ENCODE measurements at regions not wholly inside any gene's neighbourhood (a gene's known extent, or its start where the extent isn't known, plus 50 kb on each side); places are given as distances from the start of the nearest gene placed in this dataset.

GRCh38 chr16:24414534-24414933 lies 124.8 kb upstream of the RBBP6 start:
- intact Hi-C loops (cut with DNase I), result loop anchor here in 1 of 2 donors (10.0 kb wide), 1 partner anchor 60 kb away; no protein-coding TSS in a partner anchor
- no peak for DNase-seq
- H3K4me3 ChIP-seq (ENCODE audit: low read length in 2 of 2), result no peak overlapping the region

GRCh38 chr16:24418733-24419132 lies 120.6 kb upstream of the RBBP6 start:
- Histone ChIP-seq H3K4me3 (ENCODE audit: low read length in 2 of 2) (no peak overlapping the region), H3K9me3 (ENCODE audit: control insufficient read depth, low read length) (peaks cover 2% of the 10 kb centered on the region), H3K27me3 (ENCODE audit: control insufficient read depth in 1 of 2, insufficient read depth in 2 of 2, low read length in 1 of 2) (peaks cover 0 to 1% of the 10 kb centered on the region in 2 donors), H3K4me1 (ENCODE audit: control insufficient read depth in 1 of 2, insufficient read depth in 2 of 2, low read length in 2 of 2) (no peaks in the 10 kb centered on the region), H3K36me3 (ENCODE audit: control insufficient read depth in 1 of 2, insufficient read depth in 2 of 2, low read length in 1 of 2) (no peaks in the 10 kb centered on the region), H3K27ac (ENCODE audit: low read depth in 1 of 2, low read length in 2 of 2) (no peak overlapping the region)
- intact Hi-C loops (cut with DNase I), result loop anchor here in 1 of 2 donors (10.0 kb wide), 1 partner anchor 64 kb away; no protein-coding TSS in a partner anchor
- DNase-seq (no peak), ATAC-seq (ENCODE audit: low FRiP score) (no peak)
- WGBS, 2 donors, result 58 to 60% methylated on average over 3 of the region's 3 CpGs

More at GRCh38 chr16:24414534-24414933, 124.8 kb upstream of the RBBP6 start:
- Histone ChIP-seq H3K27ac (ENCODE audit: low read depth in 1 of 2, low read length in 2 of 2) (no peak overlapping the region), H3K27me3 (ENCODE audit: control insufficient read depth in 1 of 2, insufficient read depth in 2 of 2, low read length in 1 of 2) (peaks cover 0 to 1% of the 10 kb centered on the region in 2 donors), H3K9me3 (ENCODE audit: control insufficient read depth, low read length) (peaks cover 2% of the 10 kb centered on the region), H3K36me3 (ENCODE audit: control insufficient read depth in 1 of 2, insufficient read depth in 2 of 2, low read length in 1 of 2) (no peaks in the 10 kb centered on the region), H3K4me1 (ENCODE audit: control insufficient read depth in 1 of 2, insufficient read depth in 2 of 2, low read length in 2 of 2) (no peaks in the 10 kb centered on the region)
- no peak for ATAC-seq (ENCODE audit: low FRiP score)
- WGBS, 2 donors, result 66 to 84% methylated on average over 3 of the region's 3 CpGs

GRCh38 chr16:24423312-24423711 lies 116.1 kb upstream of the RBBP6 start:
- H3K27me3 ChIP-seq (ENCODE audit: control insufficient read depth in 1 of 2, insufficient read depth in 2 of 2, low read length in 1 of 2), result peaks cover 0 to 1% of the 10 kb centered on the region in 2 donors
- WGBS, 2 donors, result 88 to 89% methylated on average over 4 of the region's 4 CpGs
- H3K9me3 ChIP-seq (ENCODE audit: control insufficient read depth, low read length), result no peaks in the 10 kb centered on the region
- no peaks in the 10 kb centered on the region for H3K36me3 ChIP-seq (ENCODE audit: control insufficient read depth in 1 of 2, insufficient read depth in 2 of 2, low read length in 1 of 2)
- ATAC-seq (ENCODE audit: low FRiP score) (no peak), DNase-seq (no peak)
- H3K27ac ChIP-seq (ENCODE audit: low read depth in 1 of 2, low read length in 2 of 2), result no peak overlapping the region
- no peak overlapping the region for H3K4me3 ChIP-seq (ENCODE audit: low read length in 2 of 2)
- intact Hi-C loops (cut with DNase I), result no loop called here
- H3K4me1 ChIP-seq (ENCODE audit: control insufficient read depth in 1 of 2, insufficient read depth in 2 of 2, low read length in 2 of 2), result no peaks in the 10 kb centered on the region

GRCh38 chr16:24424364-24424763 lies 115.0 kb upstream of the RBBP6 start:
- Histone ChIP-seq H3K9me3 (ENCODE audit: control insufficient read depth, low read length) (no peaks in the 10 kb centered on the region), H3K27me3 (ENCODE audit: control insufficient read depth in 1 of 2, insufficient read depth in 2 of 2, low read length in 1 of 2) (no peaks in the 10 kb centered on the region), H3K36me3 (ENCODE audit: control insufficient read depth in 1 of 2, insufficient read depth in 2 of 2, low read length in 1 of 2) (no peaks in the 10 kb centered on the region), H3K4me1 (ENCODE audit: control insufficient read depth in 1 of 2, insufficient read depth in 2 of 2, low read length in 2 of 2) (no peaks in the 10 kb centered on the region), H3K27ac (ENCODE audit: low read depth in 1 of 2, low read length in 2 of 2) (no peak overlapping the region), H3K4me3 (ENCODE audit: low read length in 2 of 2) (no peak overlapping the region)
- ATAC-seq (ENCODE audit: low FRiP score), result no peak
- WGBS, 2 donors, result 53 to 70% methylated on average over 3 of the region's 3 CpGs
- intact Hi-C loops (cut with DNase I), result no loop called here
- DNase-seq, result no peak

- H3K4me1 ChIP-seq (ENCODE audit: control insufficient read depth in 1 of 2, insufficient read depth in 2 of 2, low read length in 2 of 2), result no peaks in the 10 kb centered on the region
- no peak overlapping the region for H3K4me3 ChIP-seq (ENCODE audit: low read length in 2 of 2)
- DNase-seq (no peak), ATAC-seq (ENCODE audit: low FRiP score) (no peak)
- WGBS, 2 donors, result 81 to 83% methylated on average over 2 of the region's 2 CpGs
- intact Hi-C loops (cut with DNase I), result no loop called here
- H3K36me3 ChIP-seq (ENCODE audit: control insufficient read depth in 1 of 2, insufficient read depth in 2 of 2, low read length in 1 of 2), result no peaks in the 10 kb centered on the region
- no peak overlapping the region for H3K27ac ChIP-seq (ENCODE audit: low read depth in 1 of 2, low read length in 2 of 2)
- H3K27me3 ChIP-seq (ENCODE audit: control insufficient read depth in 1 of 2, insufficient read depth in 2 of 2, low read length in 1 of 2), result no peaks in the 10 kb centered on the region
- H3K9me3 ChIP-seq (ENCODE audit: control insufficient read depth, low read length), result peaks cover 2% of the 10 kb centered on the region
Measured at GRCh38 chr16:24427840-24428239, 111.5 kb upstream of the RBBP6 start.

GRCh38 chr16:24428756-24429155 lies 110.6 kb upstream of the RBBP6 start:
- Histone ChIP-seq H3K4me1 (ENCODE audit: control insufficient read depth in 1 of 2, insufficient read depth in 2 of 2, low read length in 2 of 2) (no peaks in the 10 kb centered on the region), H3K36me3 (ENCODE audit: control insufficient read depth in 1 of 2, insufficient read depth in 2 of 2, low read length in 1 of 2) (no peaks in the 10 kb centered on the region), H3K27ac (ENCODE audit: low read depth in 1 of 2, low read length in 2 of 2) (no peak overlapping the region), H3K9me3 (ENCODE audit: control insufficient read depth, low read length) (peaks cover 2% of the 10 kb centered on the region), H3K27me3 (ENCODE audit: control insufficient read depth in 1 of 2, insufficient read depth in 2 of 2, low read length in 1 of 2) (no peaks in the 10 kb centered on the region), H3K4me3 (ENCODE audit: low read length in 2 of 2) (no peak overlapping the region)
- intact Hi-C loops (cut with DNase I), result no loop called here
- WGBS, 2 donors, result 59 to 71% methylated on average over 2 of the region's 2 CpGs
- no peak for DNase-seq
- no peak for ATAC-seq (ENCODE audit: low FRiP score)

- H3K4me1 ChIP-seq (ENCODE audit: control insufficient read depth in 1 of 2, insufficient read depth in 2 of 2, low read length in 2 of 2), result no peaks in the 10 kb centered on the region
- H3K27ac ChIP-seq (ENCODE audit: low read depth in 1 of 2, low read length in 2 of 2), result no peak overlapping the region
- intact Hi-C loops (cut with DNase I), result no loop called here
- H3K36me3 ChIP-seq (ENCODE audit: control insufficient read depth in 1 of 2, insufficient read depth in 2 of 2, low read length in 1 of 2), result no peaks in the 10 kb centered on the region
- H3K4me3 ChIP-seq (ENCODE audit: low read length in 2 of 2), result no peak overlapping the region
- no peaks in the 10 kb centered on the region for H3K27me3 ChIP-seq (ENCODE audit: control insufficient read depth in 1 of 2, insufficient read depth in 2 of 2, low read length in 1 of 2)
- DNase-seq (no peak), ATAC-seq (ENCODE audit: low FRiP score) (no peak)
- H3K9me3 ChIP-seq (ENCODE audit: control insufficient read depth, low read length), result peaks cover 2% of the 10 kb centered on the region
- 66 to 72% methylated on average over 6 of the region's 6 CpGs for WGBS, 2 donors
Measured at GRCh38 chr16:24430954-24431760, 108.2 kb upstream of the RBBP6 start.

GRCh38 chr16:24433706-24434105 lies 105.7 kb upstream of the RBBP6 start:
- DNase-seq (no peak), ATAC-seq (ENCODE audit: low FRiP score) (no peak)
- intact Hi-C loops (cut with DNase I), result no loop called here
- Histone ChIP-seq H3K4me1 (ENCODE audit: control insufficient read depth in 1 of 2, insufficient read depth in 2 of 2, low read length in 2 of 2) (no peaks in the 10 kb centered on the region), H3K36me3 (ENCODE audit: control insufficient read depth in 1 of 2, insufficient read depth in 2 of 2, low read length in 1 of 2) (no peaks in the 10 kb centered on the region), H3K27me3 (ENCODE audit: control insufficient read depth in 1 of 2, insufficient read depth in 2 of 2, low read length in 1 of 2) (peaks cover 0 to 2% of the 10 kb centered on the region in 2 donors), H3K9me3 (ENCODE audit: control insufficient read depth, low read length) (peaks cover 2% of the 10 kb centered on the region), H3K4me3 (ENCODE audit: low read length in 2 of 2) (no peak overlapping the region), H3K27ac (ENCODE audit: low read depth in 1 of 2, low read length in 2 of 2) (no peak overlapping the region)
- WGBS, 2 donors, result 59 to 62% methylated on average over 2 of the region's 2 CpGs

GRCh38 chr16:24440306-24440705 lies 99.1 kb upstream of the RBBP6 start:
- DNase-seq (no peak), ATAC-seq (ENCODE audit: low FRiP score) (no peak)
- Histone ChIP-seq H3K36me3 (ENCODE audit: control insufficient read depth in 1 of 2, insufficient read depth in 2 of 2, low read length in 1 of 2) (no peaks in the 10 kb centered on the region), H3K27me3 (ENCODE audit: control insufficient read depth in 1 of 2, insufficient read depth in 2 of 2, low read length in 1 of 2) (peaks cover 0 to 2% of the 10 kb centered on the region in 2 donors), H3K27ac (ENCODE audit: low read depth in 1 of 2, low read length in 2 of 2) (no peak overlapping the region), H3K4me3 (ENCODE audit: low read length in 2 of 2) (no peak overlapping the region), H3K4me1 (ENCODE audit: control insufficient read depth in 1 of 2, insufficient read depth in 2 of 2, low read length in 2 of 2) (no peaks in the 10 kb centered on the region), H3K9me3 (ENCODE audit: control insufficient read depth, low read length) (no peaks in the 10 kb centered on the region)
- 82% methylated on average over 6 of the region's 6 CpGs for WGBS, 2 donors
- intact Hi-C loops (cut with DNase I), result no loop called here
